ENCODE measurements at regions not wholly inside any gene's neighbourhood (a gene's known extent, or its start where the extent isn't known, plus 50 kb on each side); places are given as distances from the start of the nearest gene placed in this dataset.

- intact Hi-C loops (cut with micrococcal nuclease; ENCODE audit: unreplicated experiment) (no loop called here), in situ Hi-C loops (cut with HindIII; ENCODE audit: extremely low pct_ligation_motif_present, low pct_unique_long_range_greater_than_20kb) (no loop called here)
- H3K27me3 ChIP-seq (ENCODE audit: control insufficient read depth in 1 of 2, insufficient read depth in 2 of 2, low read length in 2 of 2): no peaks in the 10 kb centered on the region
- DNase-seq (ENCODE audit: low spot score) (no peak), FAIRE-seq (no peak), ATAC-seq (no peak)
- no peaks in the 10 kb centered on the region for H3K79me2 ChIP-seq (ENCODE audit: insufficient read depth, low read length)
- no TSS peak for BruUV-seq (replicated peaks)
- H2AFZ ChIP-seq (ENCODE audit: low read length): no peak overlapping the region
- H3K36me3 ChIP-seq (replicated peaks in 1 of 2; ENCODE audit: control insufficient read depth in 1 of 2, insufficient read depth in 2 of 2, low read length in 2 of 2): no peaks in the 10 kb centered on the region
- no peaks in the 10 kb centered on the region for H4K20me1 ChIP-seq (ENCODE audit: insufficient read depth, low read length)
- ChIA-PET POLR2A (no interaction called here), CTCF (ENCODE audit: low intra/inter-chr PET ratio, low total read pairs) (no interaction called here)
- no peak overlapping the region for H3K4me3 ChIP-seq (replicated peaks in 1 of 3; ENCODE audit: insufficient read depth in 1 of 3, low read depth in 2 of 3, low read length in 3 of 3)
- TF ChIP-seq PPARG (CRISPR knock-in tag; conservative IDR thresholded peaks at IDR 0.05): no peak
- TF ChIP-seq IKZF4 (CRISPR knock-in tag; IDR thresholded peaks at IDR 0.05; ENCODE audit: borderline replicate concordance, low read depth, not compliant biosample characterization): no peak
- no peak for TF ChIP-seq SIX1 (CRISPR knock-in tag; IDR thresholded peaks at IDR 0.05; ENCODE audit: borderline replicate concordance)
- no peak for TF ChIP-seq ATM (IDR thresholded peaks at IDR 0.05; ENCODE audit: borderline replicate concordance)
- TF ChIP-seq CHCHD3 (CRISPR knock-in tag; IDR thresholded peaks at IDR 0.05): no peak
- no peak for TF ChIP-seq ZNF232 (CRISPR knock-in tag; IDR thresholded peaks at IDR 0.05; ENCODE audit: borderline replicate concordance)
- no peak for TF ChIP-seq HDAC1 (CRISPR knock-in tag; IDR thresholded peaks at IDR 0.05)
- no peak for TF ChIP-seq ZNF546 (CRISPR knock-in tag; conservative IDR thresholded peaks at IDR 0.05)
- TF ChIP-seq, protein P1, sequence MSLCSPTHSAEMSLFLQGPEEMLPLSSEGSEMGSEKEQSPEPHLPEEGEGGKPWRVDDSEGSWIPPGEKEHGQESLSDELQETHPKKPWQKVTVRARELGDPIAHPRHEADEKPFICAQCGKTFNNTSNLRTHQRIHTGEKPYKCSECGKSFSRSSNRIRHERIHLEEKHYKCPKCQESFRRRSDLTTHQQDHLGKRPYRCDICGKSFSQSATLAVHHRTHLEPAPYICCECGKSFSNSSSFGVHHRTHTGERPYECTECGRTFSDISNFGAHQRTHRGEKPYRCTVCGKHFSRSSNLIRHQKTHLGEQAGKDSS (CRISPR knock-in tag; IDR thresholded peaks at IDR 0.05; ENCODE audit: borderline replicate concordance, low read depth): no peak
- TF ChIP-seq RORA (CRISPR knock-in tag; IDR thresholded peaks at IDR 0.05): no peak
- TF ChIP-seq MLX (CRISPR knock-in tag; IDR thresholded peaks at IDR 0.05): no peak
- TF ChIP-seq ZNF577 (CRISPR knock-in tag; IDR thresholded peaks at IDR 0.05; ENCODE audit: borderline replicate concordance, low read depth): no peak
- TF ChIP-seq SNRNP70 (IDR thresholded peaks at IDR 0.05; ENCODE audit: low read depth, low read length): no peak
- no peaks in the 10 kb centered on the region for H3K4me1 ChIP-seq (ENCODE audit: insufficient read depth, low read length)
- no peak overlapping the region for H3K4me2 ChIP-seq (ENCODE audit: low read depth, low read length)
- no peak overlapping the region for H3K9ac ChIP-seq (ENCODE audit: insufficient read depth, low read depth, low read length)
- H3K9me3 ChIP-seq (ENCODE audit: low read length): peaks cover 15% of the 10 kb centered on the region; the same call in 1 of the 2 replicates
- no peak overlapping the region for H3K27ac ChIP-seq (ENCODE audit: extremely low read length, insufficient read depth, low read length)
Measured at GRCh38 chr2:156653675-156654074, 217.5 kb downstream of the GPD2 start.

Measured in HepG2 (cell line).